ENCODE measurements at regions not wholly inside any gene's neighbourhood (a gene's known extent, or its start where the extent isn't known, plus 50 kb on each side); places are given as distances from the start of the nearest gene placed in this dataset.

DNA sequence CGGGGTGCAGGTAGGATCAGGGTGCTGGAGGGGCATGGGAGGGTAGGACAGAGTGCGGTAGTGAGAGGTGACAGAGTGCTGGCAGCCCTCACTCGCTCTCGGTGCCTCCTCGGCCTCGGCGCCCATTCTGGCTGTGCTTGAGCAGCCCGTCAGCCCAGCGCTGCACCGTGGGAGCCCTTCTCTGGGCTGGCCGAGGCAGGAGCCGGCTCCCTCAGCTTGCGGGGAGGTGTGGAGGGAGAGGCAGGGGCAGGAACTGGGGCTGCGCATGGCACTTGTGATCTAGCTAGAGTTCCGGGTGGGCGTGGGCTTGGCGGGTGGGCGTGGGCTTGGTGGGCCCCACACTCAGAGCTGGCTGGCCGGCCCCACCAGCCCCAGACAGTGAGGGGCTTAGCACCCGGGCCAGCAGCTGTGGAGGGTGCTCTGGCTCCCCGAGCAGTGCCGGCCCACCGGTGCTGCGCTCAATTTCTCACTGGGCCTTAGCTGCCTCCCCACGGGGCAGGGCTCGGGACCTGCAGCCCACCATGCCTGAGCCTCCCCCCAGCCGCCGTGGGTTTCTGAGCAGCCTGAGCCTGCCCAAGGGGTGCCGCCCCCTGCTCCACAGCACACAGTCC lies 112.8 kb upstream of the DUSP22 start:
- TF ChIP-seq, protein P1, sequence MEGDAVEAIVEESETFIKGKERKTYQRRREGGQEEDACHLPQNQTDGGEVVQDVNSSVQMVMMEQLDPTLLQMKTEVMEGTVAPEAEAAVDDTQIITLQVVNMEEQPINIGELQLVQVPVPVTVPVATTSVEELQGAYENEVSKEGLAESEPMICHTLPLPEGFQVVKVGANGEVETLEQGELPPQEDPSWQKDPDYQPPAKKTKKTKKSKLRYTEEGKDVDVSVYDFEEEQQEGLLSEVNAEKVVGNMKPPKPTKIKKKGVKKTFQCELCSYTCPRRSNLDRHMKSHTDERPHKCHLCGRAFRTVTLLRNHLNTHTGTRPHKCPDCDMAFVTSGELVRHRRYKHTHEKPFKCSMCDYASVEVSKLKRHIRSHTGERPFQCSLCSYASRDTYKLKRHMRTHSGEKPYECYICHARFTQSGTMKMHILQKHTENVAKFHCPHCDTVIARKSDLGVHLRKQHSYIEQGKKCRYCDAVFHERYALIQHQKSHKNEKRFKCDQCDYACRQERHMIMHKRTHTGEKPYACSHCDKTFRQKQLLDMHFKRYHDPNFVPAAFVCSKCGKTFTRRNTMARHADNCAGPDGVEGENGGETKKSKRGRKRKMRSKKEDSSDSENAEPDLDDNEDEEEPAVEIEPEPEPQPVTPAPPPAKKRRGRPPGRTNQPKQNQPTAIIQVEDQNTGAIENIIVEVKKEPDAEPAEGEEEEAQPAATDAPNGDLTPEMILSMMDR (IDR thresholded peaks at IDR 0.05), result no peak
- TF ChIP-seq POLR2A (IDR thresholded peaks at IDR 0.05), result no peak
